Transverse colon (tissue), 3 donors: ENCODE measurements at regions not wholly inside any gene's neighbourhood (a gene's known extent, or its start where the extent isn't known, plus 50 kb on each side); places are given as distances from the start of the nearest gene placed in this dataset.

Source experiments
- CTCF ChIP-seq, 5 experiments: fragments of 200-600 bp in 3 of 5; fragments of 450-650 bp in 2 of 5; sonication (generic) in 3 of 5; IDR thresholded peaks; 1 replicate in 2 of 5; 2 replicates in 3 of 5; pipeline ENCODE4 v1.5.1; 2016 to 2017; ENCODE audit warnings: antibody characterized with exemption in 5 of 5, inconsistent platforms in 3 of 5, mild to moderate bottlenecking in 2 of 5, moderate library complexity in 1 of 5
- EP300 ChIP-seq: sonication (generic); formaldehyde crosslinking; IDR thresholded peaks from one replicate; pipeline ENCODE4 v1.6.1; 2017; ENCODE audit warnings: antibody characterized with exemption, low read depth

- TF ChIP-seq CTCF (IDR thresholded peaks at IDR 0.05) (no peak), EP300 (no peak)
Measured at GRCh38 chr13:76383676-76384461, 502.3 kb downstream of the KCTD12 start.
